H1 (cell line): ENCODE measurements at regions not wholly inside any gene's neighbourhood (a gene's known extent, or its start where the extent isn't known, plus 50 kb on each side); places are given as distances from the start of the nearest gene placed in this dataset.

Experiments used
- EZH2 ChIP-seq: fragments of 200-600 bp; sonication (generic); IDR thresholded peaks from 2 replicates; pipeline ENCODE4 v1.7.1; 2012; ENCODE audit warnings: low read depth, mild to moderate bottlenecking, moderate library complexity, low read length, inconsistent platforms; ENCODE audit not compliant: severe bottlenecking
- POLR2A ChIP-seq, 2 experiments: IDR thresholded peaks; 1 replicate in 1 of 2; 2 replicates in 1 of 2; pipeline ENCODE4 v1.6.1; 2011; ENCODE audit warnings: low read depth in 2 of 2, low read length in 2 of 2, mild to moderate bottlenecking in 2 of 2; ENCODE audit errors: control extremely low read depth in 1 of 2
- SIX5 ChIP-seq: IDR thresholded peaks from 2 replicates; pipeline ENCODE4 v1.6.1; 2011; ENCODE audit warnings: mild to moderate bottlenecking, low read depth, low read length
- SP2 ChIP-seq: IDR thresholded peaks from 2 replicates; pipeline ENCODE4 v1.6.1; 2012; ENCODE audit warnings: mild to moderate bottlenecking, low read length, inconsistent platforms
- TF ChIP-seq, protein P1 (sequence below), 3 experiments: IDR thresholded peaks; 1 replicate in 2 of 3; 2 replicates in 1 of 3; pipeline versions ENCODE4 v1.5.1 to v1.6.1; 2011; ENCODE audit warnings: low read length in 3 of 3, mild to moderate bottlenecking in 3 of 3, inconsistent platforms in 2 of 3, low read depth in 1 of 3, moderate library complexity in 1 of 3; ENCODE audit not compliant: insufficient read depth in 1 of 3; ENCODE audit errors: control extremely low read depth in 1 of 3
- TF ChIP-seq, protein P2 (sequence below): IDR thresholded peaks from 2 replicates; pipeline ENCODE4 v1.6.1; 2011; ENCODE audit warnings: low read depth, mild to moderate bottlenecking, low read length; ENCODE audit not compliant: insufficient read depth

DNA sequence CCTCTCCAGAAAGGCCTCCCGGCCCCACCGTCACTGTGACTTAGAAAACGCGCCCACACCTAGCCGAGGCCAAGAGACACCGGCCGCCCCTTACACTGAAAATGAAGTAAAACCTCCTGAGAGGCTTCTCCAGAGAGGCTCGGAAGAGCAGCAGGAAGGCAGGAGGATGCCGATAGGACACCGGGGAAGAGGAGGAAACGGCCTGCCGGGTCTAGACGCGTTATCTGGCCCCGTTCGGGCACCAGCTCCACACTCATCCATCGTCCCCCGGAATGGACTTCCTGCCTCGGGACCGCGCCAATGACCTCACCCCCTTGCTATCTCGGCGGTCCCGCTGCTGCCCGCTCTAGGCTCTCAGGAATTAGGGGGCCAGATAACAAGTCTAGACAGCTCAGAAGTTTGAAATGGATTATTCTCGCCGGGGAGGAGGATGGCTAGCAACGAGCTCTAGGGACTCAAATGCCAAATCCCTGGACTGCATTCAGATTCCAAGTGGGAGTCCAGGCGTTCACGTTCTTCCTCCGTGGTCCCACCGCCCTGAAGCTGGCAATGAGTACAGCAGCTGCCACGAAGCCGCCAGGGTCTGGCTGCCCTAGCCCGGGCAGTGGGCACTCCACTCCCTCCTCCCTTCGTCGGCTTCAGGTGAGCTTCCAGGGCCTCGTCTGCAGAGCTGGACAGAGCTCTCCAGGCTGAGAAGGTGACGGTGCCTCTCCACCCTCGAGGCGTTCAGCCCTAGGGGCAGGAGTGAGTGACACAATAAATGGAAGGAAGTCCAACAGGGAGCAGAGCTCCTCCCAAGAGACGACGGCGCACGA, 350.9 kb downstream of the FOXL1 start:
- TF ChIP-seq EZH2 (no peak), SIX5 (no peak), POLR2A (IDR thresholded peaks at IDR 0.05; ENCODE audit: control extremely low read depth in 1 of 2, low read depth in 2 of 2, low read length in 2 of 2) (no peak), SP2 (no peak)
- TF ChIP-seq, protein P1, sequence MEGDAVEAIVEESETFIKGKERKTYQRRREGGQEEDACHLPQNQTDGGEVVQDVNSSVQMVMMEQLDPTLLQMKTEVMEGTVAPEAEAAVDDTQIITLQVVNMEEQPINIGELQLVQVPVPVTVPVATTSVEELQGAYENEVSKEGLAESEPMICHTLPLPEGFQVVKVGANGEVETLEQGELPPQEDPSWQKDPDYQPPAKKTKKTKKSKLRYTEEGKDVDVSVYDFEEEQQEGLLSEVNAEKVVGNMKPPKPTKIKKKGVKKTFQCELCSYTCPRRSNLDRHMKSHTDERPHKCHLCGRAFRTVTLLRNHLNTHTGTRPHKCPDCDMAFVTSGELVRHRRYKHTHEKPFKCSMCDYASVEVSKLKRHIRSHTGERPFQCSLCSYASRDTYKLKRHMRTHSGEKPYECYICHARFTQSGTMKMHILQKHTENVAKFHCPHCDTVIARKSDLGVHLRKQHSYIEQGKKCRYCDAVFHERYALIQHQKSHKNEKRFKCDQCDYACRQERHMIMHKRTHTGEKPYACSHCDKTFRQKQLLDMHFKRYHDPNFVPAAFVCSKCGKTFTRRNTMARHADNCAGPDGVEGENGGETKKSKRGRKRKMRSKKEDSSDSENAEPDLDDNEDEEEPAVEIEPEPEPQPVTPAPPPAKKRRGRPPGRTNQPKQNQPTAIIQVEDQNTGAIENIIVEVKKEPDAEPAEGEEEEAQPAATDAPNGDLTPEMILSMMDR (IDR thresholded peaks at IDR 0.05; ENCODE audit: control extremely low read depth in 1 of 3, insufficient read depth in 1 of 3, low read depth in 1 of 3, low read length in 3 of 3) = no peak
- TF ChIP-seq, protein P2, sequence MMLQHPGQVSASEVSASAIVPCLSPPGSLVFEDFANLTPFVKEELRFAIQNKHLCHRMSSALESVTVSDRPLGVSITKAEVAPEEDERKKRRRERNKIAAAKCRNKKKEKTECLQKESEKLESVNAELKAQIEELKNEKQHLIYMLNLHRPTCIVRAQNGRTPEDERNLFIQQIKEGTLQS = no peak
